ENCODE measurements at regions not wholly inside any gene's neighbourhood (a gene's known extent, or its start where the extent isn't known, plus 50 kb on each side); places are given as distances from the start of the nearest gene placed in this dataset.

DNA sequence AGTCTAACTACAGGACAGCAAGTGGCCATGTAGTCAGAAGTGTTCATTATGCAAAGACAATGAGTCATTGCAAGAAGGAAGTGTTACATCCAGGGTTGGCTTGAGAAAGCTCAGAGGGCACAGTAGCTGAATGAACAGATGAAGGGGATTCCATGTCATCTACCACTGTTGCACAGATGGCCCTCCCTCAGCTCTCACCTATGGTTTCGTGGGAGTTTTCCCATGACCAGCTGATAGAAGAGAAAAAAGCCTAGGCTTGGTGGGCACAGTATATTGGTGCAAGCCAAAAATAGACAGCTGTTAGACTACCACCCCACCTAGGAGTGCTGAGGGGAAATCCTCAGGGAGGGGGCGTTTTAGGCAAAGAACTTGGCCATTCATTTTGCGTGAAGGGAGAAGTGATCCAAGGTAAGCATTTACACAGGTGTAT is 217.0 kb downstream of the DMRT2 start:
- no peak for DNase-seq (ENCODE audit: low read depth)

DNA sequence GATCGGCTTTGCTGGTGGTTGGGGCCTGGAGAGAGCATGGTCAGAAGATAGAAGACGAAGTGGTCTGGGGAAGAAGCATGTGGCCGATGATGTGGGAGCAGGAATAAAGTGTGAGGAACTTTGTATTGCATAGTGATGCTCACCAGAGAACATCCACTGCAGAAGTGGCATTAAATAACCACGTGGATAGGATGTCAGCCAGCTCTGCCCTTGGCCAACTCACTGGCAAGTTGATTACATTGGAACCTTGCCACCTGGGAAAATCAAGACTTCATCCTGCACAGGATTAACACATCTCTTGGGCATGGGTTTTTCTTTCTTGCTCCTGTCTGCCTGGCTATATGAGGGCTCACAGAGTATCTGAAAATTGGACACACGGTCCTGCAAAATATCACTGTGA is 217.4 kb downstream of the DMRT2 start:
- no peak for DNase-seq (ENCODE audit: low read depth)

DNA sequence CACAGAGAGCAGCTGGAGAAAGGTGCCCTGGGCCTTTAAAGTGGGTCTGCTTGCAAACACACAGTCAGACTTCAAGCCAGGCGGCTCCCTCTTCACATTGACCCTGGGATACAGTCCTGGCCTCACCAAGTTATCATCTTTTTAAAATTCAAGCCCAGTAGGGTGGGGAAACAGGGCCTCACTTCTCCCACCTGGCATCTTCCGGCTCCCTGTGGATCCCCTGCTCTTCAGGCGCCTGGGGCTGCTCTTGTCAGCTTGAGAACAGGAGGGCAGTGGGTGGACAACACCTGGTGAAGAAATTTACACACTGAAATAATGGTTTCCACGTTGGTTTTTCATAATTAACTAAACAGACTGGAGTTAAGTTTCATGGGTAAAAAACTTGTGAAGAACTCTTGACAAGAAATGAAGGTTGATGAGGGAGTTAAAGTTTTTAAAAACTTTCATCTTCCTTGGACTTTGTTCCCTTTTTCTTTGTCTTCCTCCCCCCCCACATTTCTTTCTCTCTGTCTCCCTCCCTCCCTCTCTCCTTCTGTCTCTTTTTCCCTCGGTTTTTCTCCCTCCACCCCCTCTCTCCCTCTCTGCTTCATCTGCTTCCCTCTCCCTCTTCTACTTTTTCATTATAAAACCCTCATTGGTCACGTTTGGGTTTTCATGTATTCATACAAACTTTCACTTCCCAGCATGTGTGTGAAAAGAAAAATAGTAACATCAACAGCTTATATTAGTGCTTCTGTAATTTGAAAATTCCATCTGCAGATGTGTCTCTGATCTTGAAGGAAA is 219.6 kb downstream of the DMRT2 start:
- DNase-seq (ENCODE audit: low read depth), result no peak

DNA sequence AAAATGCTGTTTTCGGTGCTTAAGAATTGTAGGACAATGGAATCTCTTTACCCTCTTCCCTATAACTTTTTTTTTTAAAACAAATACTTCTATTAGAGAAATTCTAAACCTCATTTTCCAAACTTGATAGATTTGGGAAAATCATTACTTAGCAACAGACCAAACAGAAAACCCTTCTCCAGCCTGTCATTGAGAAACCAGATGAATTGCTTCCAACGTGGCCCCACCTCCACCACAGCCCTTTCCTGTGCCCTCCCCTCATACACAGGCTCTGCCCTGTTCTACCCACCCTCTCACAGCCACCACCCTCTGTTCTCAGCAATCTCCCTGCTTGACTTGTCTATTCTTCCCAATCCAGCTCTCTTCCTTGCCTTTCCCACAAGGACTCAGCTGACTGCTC is 221.2 kb downstream of the DMRT2 start:
- no peak for DNase-seq (ENCODE audit: low read depth)

DNA sequence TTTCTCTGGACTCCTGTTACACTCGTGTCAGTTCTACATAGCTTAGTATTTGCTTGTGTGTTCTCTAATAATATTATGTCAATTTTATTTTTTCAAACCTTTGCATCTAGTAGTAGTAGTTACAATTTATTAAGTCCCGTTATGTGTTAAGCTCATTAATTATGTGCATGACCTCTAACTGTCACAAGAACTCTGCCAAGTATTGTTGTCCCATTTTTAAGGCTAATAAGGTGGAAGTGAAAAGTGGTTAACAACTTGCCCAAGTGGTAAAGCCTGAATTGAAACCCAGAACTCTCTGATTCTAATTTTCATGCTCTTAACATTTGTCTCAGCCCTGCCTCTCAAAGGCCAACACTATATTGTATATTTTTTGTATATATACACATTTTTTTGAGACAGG is 221.6 kb downstream of the DMRT2 start:
- DNase-seq (ENCODE audit: low read depth), result no peak

- DNase-seq (ENCODE audit: low read depth), result no peak
These were observed 222.3 kb downstream of the DMRT2 start for GRCh38 chr9:1272488-1272887.

DNA sequence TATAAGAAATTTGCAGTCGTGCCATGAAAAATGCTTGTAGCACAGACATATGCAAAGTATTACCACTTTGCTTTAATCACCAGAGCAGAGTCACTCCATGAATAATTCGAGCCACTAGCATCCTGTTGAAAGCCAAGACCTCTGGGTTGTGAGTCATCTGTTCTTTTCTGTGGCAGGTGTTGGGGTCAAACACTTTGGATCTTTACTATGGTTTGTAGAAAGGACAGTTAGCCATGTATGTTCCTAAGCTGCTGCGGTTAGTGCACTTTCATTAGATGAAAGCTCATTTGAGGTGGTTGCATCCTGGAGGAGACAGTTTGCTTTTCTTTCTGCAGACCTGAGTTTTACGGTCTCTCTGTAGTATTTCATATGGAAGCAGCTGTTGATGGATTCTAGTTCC is 223.7 kb downstream of the DMRT2 start:
- no peak for DNase-seq (ENCODE audit: low read depth)

GRCh38 chr9:1274334-1274733 is 224.2 kb downstream of the DMRT2 start:
- no peak for DNase-seq (ENCODE audit: low read depth)

GRCh38 chr9:1276474-1276873 is 226.3 kb downstream of the DMRT2 start:
- DNase-seq (ENCODE audit: low read depth), result no peak

DNA sequence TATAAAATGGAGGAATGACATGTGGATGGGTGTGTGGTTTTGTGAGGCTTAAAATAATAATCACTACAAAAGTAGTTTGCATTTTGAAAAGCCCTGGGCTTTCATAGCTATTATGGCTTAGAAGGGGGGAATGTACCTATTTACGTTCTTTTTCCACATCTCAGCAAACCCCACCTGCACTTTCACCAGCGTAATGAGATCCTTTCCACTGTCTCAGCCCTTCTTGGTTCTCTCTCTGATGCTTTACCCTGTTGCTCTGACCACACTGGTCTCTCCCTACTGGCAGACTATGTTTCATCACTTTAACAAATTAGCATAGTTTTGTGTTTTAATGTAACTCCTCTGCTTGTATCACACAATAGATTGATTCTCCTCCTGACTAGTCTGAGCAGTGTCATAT is 234.6 kb downstream of the DMRT2 start:
- no peak for DNase-seq (ENCODE audit: low read depth)

- DNase-seq (ENCODE audit: low read depth), result no peak
These were observed 235.4 kb downstream of the DMRT2 start for GRCh38 chr9:1285526-1285925.

- DNase-seq (ENCODE audit: low read depth), result no peak
These were observed 242.2 kb downstream of the DMRT2 start for GRCh38 chr9:1292384-1292783.

- DNase-seq (ENCODE audit: low read depth), result no peak
These were observed 244.6 kb downstream of the DMRT2 start for GRCh38 chr9:1294641-1295258.

DNA sequence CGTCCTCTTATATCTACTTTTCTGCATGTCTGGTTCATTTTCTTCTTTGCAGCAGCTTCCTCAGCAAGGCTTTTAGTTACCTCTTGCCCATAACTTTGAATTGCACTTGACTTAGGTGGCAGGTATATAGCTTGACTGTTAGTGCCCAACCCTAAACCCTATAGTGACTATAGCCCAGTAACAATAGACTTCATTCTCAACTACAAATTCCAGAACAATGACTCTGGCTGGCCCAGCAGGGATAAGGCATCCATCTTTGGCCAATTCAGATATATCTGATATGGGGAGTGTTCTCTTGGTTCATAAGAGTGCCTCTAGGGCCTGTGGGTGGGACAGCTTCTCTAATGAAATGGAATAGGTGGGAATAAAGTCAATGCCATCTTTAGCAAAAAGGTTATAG is 246.2 kb downstream of the DMRT2 start:
- no peak for DNase-seq (ENCODE audit: low read depth)

DNA sequence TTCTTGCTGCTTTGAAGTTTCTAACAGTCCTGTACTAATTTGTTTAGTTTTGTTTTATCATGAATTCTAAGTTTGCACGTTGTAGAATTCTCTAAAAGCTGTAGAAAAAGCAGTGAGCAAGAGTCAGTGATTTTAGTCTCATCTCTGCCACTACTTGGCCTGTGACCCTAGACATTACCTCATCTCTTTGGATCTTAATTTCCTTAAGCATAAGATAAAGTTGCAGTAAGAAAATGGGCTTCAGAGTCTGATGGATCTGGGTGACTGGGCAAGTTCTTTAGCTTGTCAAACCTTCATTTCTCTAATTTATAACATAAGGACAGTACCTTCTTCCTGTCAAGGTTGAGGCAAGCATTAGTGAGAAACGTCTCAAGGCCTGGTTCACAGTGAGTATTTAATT is 247.9 kb downstream of the DMRT2 start:
- DNase-seq (ENCODE audit: low read depth), result no peak

DNA sequence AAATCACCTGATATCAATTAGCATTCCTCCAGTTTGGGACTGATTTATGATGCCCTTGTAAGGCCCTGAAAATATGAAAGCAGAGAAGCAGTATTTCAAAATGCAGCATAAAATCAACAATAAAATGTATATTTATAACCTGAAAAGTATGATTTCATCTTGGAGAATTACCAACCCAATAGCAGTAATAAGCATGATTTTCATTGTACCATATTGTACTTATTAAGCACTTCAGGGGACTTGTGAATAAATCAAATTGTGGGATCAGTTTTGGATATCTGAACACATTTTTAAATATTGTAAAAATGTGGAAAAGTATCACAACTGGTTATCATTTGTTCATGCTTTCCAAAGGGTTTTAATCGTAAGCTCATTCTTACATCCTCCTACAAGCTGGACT is 250.8 kb downstream of the DMRT2 start:
- DNase-seq (ENCODE audit: low read depth), result no peak

- DNase-seq (ENCODE audit: low read depth), result no peak
These were observed 253.8 kb downstream of the DMRT2 start for GRCh38 chr9:1303932-1304331.

- DNase-seq (ENCODE audit: low read depth), result no peak
These were observed 261.4 kb downstream of the DMRT2 start for GRCh38 chr9:1311462-1312042.

DNA sequence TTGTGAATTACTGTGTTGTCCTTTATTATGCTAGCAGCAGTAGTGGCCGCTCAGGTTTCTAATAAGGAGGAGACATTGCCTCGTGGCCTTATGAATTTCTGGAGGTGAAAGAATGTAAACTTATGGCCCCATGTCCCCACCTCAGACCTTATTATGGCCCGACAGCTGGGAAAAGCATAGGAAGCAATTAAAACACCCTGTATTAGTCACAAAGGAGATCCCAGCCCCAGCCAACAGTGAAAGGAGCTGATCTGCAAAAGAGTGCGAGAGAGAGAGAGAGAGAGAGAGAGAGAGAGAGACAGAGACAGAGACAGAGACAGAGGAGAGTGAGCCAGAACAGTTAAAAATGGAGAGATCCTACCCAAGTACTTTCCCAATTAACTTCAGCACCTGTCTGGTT is 269.3 kb downstream of the DMRT2 start:
- DNase-seq (ENCODE audit: low read depth), result no peak

GRCh38 chr9:1320051-1320557 is 269.9 kb downstream of the DMRT2 start:
- no peak for DNase-seq (ENCODE audit: low read depth)

DNA sequence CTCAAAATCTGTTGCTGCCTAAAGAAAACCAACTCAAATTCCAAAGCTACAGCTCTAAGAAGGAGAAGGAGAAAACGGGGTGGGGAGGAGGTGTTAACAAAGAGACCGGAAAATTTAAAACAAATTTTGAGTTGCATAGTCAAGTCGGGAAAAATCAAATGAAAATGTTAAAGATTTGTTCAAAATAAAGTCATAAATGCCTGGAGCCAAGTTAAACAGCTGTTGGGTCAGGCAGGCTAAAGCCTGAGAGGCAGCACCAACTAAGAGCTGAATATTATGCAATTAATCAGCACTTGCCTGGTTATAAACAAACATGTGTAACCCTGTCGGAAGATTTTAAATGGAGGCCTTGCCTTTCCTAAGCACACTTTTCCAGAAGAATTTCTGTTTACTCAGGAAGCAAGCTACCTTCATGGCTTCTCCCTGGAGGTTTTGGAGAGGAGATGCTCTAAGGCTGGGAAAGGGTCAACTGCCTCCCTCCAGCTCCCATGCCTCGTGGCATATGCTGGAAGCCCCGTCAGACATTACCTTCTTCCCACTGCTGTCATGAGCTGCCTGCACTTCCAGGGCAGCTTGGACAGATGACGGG is 270.5 kb downstream of the DMRT2 start:
- no peak for DNase-seq (ENCODE audit: low read depth)

- DNase-seq (ENCODE audit: low read depth), result no peak
These were observed 277.3 kb downstream of the DMRT2 start for GRCh38 chr9:1327467-1327866.

DNA sequence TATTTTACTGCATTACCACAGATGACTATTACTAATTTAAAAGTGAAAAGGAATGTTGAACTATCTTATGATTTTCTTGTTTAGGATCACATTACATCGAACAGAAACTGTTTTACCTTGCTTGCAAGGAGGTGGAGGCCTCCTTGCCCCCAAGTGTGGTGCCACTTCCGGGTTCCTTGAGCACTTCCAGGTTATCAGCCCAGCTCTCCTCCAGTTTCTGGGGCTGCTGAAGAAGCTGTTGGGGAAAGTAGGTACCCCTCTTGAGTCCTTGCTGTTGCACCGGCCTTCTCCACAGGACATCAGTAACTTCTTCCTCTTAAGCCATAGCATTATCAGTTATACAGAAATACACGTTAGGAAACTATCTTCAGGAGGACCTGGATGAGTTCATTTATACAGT is 278.2 kb downstream of the DMRT2 start:
- no peak for DNase-seq (ENCODE audit: low read depth)

Measured in RPMI7951 (cell line).